ENCODE measurements at regions not wholly inside any gene's neighbourhood (a gene's known extent, or its start where the extent isn't known, plus 50 kb on each side); places are given as distances from the start of the nearest gene placed in this dataset.
"Not testable (repeated sequence)": the region's sequence is repeated elsewhere in the genome, so short reads cannot be mapped to it uniquely, and the experiment has no call there.

GRCh38 chr3:16077146-16077545, 97.3 kb upstream of the GALNT15 start:
- TF ChIP-seq, protein P1, sequence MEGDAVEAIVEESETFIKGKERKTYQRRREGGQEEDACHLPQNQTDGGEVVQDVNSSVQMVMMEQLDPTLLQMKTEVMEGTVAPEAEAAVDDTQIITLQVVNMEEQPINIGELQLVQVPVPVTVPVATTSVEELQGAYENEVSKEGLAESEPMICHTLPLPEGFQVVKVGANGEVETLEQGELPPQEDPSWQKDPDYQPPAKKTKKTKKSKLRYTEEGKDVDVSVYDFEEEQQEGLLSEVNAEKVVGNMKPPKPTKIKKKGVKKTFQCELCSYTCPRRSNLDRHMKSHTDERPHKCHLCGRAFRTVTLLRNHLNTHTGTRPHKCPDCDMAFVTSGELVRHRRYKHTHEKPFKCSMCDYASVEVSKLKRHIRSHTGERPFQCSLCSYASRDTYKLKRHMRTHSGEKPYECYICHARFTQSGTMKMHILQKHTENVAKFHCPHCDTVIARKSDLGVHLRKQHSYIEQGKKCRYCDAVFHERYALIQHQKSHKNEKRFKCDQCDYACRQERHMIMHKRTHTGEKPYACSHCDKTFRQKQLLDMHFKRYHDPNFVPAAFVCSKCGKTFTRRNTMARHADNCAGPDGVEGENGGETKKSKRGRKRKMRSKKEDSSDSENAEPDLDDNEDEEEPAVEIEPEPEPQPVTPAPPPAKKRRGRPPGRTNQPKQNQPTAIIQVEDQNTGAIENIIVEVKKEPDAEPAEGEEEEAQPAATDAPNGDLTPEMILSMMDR (IDR thresholded peaks at IDR 0.05) = not testable (repeated sequence)
- TF ChIP-seq, protein P2, sequence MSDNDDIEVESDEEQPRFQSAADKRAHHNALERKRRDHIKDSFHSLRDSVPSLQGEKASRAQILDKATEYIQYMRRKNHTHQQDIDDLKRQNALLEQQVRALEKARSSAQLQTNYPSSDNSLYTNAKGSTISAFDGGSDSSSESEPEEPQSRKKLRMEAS (IDR thresholded peaks at IDR 0.05) = not testable (repeated sequence)
- not testable (repeated sequence) for TF ChIP-seq POLR2A (IDR thresholded peaks at IDR 0.05; ENCODE audit: low read length); RFX5 (IDR thresholded peaks at IDR 0.05); KDM1A (IDR thresholded peaks at IDR 0.05; ENCODE audit: low read depth); ZC3H11A (IDR thresholded peaks at IDR 0.05); MYC (IDR thresholded peaks at IDR 0.05; ENCODE audit: borderline replicate concordance, low read length); SMC3 (IDR thresholded peaks at IDR 0.05)
- TF ChIP-seq, protein P3, sequence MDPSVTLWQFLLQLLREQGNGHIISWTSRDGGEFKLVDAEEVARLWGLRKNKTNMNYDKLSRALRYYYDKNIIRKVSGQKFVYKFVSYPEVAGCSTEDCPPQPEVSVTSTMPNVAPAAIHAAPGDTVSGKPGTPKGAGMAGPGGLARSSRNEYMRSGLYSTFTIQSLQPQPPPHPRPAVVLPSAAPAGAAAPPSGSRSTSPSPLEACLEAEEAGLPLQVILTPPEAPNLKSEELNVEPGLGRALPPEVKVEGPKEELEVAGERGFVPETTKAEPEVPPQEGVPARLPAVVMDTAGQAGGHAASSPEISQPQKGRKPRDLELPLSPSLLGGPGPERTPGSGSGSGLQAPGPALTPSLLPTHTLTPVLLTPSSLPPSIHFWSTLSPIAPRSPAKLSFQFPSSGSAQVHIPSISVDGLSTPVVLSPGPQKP (IDR thresholded peaks at IDR 0.05; ENCODE audit: low read depth, low read length) = not testable (repeated sequence)
